ENCODE measurements at regions not wholly inside any gene's neighbourhood (a gene's known extent, or its start where the extent isn't known, plus 50 kb on each side); places are given as distances from the start of the nearest gene placed in this dataset.

- TF ChIP-seq CTCF (IDR thresholded peaks at IDR 0.05) (no peak), REST (IDR thresholded peaks at IDR 0.05; ENCODE audit: insufficient read depth in 1 of 2, low read depth in 2 of 2, low read length in 1 of 2) (no peak), POLR2AphosphoS5 (IDR thresholded peaks at IDR 0.05; ENCODE audit: low read depth, low read length) (no peak), SIN3A (IDR thresholded peaks at IDR 0.05; ENCODE audit: borderline replicate concordance, insufficient read depth, low read depth, low read length) (no peak), TCF7L2 (IDR thresholded peaks at IDR 0.05; ENCODE audit: low read depth, low read length) (no peak)
Observed at GRCh38 chr11:90650153-90650552, 427.3 kb upstream of the CHORDC1 start.
